Kidney (tissue), 13 donors: ENCODE measurements at regions not wholly inside any gene's neighbourhood (a gene's known extent, or its start where the extent isn't known, plus 50 kb on each side); places are given as distances from the start of the nearest gene placed in this dataset.
A peak's percentile ranks its signal among the peaks of the same experiment; 100 is the strongest.

Experiments used
- DNase-seq, 5 donors: peaks; one replicate each; pipeline ENCODE4 v3.0.0-alpha.2; 2013 to 2020
- FAIRE-seq: peaks from 2 replicates; lab custom pipeline; 2012; peaks lifted over from hg19 to GRCh38; lab: Jason Lieb, UNC
- H3K27ac ChIP-seq, 2 donors: one replicate each; pipeline ENCODE4 v1.7.0; 2013; ENCODE audit warnings: low read depth in 2 of 2, low read length in 2 of 2, inconsistent platforms in 1 of 2
- H3K27me3 ChIP-seq: one replicate; pipeline ENCODE4 v1.7.1; 2013; ENCODE audit warnings: low read length, inconsistent platforms; ENCODE audit not compliant: control insufficient read depth, insufficient read depth
- H3K36me3 ChIP-seq, 3 donors: one replicate each; pipeline versions ENCODE4 v1.7.0 to v1.7.1; 2013; ENCODE audit warnings: low read length in 3 of 3, control low read depth in 1 of 3, inconsistent platforms in 1 of 3; ENCODE audit not compliant: insufficient read depth in 3 of 3, control insufficient read depth in 2 of 3
- H3K4me1 ChIP-seq, 3 donors: one replicate each; pipeline versions ENCODE4 v1.7.0 to v1.7.1; 2013; ENCODE audit warnings: low read length in 3 of 3, inconsistent platforms in 1 of 3, low read depth in 1 of 3; ENCODE audit not compliant: control insufficient read depth in 2 of 3, insufficient read depth in 2 of 3
- H3K4me3 ChIP-seq, 3 donors: one replicate each; pipeline versions ENCODE4 v1.7.0 to v1.8.1; 2013; ENCODE audit warnings: low read length in 3 of 3, control low read depth in 1 of 3, inconsistent platforms in 1 of 3
- H3K9ac ChIP-seq, 3 donors: one replicate each; pipeline versions ENCODE4 v1.7.0 to v1.7.1; 2013; ENCODE audit warnings: low read length in 3 of 3, control low read depth in 1 of 3, inconsistent platforms in 1 of 3
- H3K9me3 ChIP-seq, 3 donors: one replicate each; pipeline versions ENCODE4 v1.7.0 to v1.7.1; 2013; ENCODE audit warnings: low read length in 3 of 3, control low read depth in 1 of 3, inconsistent platforms in 1 of 3; ENCODE audit not compliant: control insufficient read depth in 2 of 3, insufficient read depth in 1 of 3
- intact Hi-C: fragments of 100-400 bp; cut with DNase I; formaldehyde crosslinking; loops from one replicate; pipeline ENCODE4 v1.11.1; 2022
- TF ChIP-seq, protein P1 (sequence below): IDR thresholded peaks from 3 replicates; pipeline ENCODE4 v1.5.1; 2012; ENCODE audit warnings: mild to moderate bottlenecking, moderate library complexity, borderline replicate concordance; ENCODE audit not compliant: insufficient read depth; ENCODE audit errors: extremely low read depth
- donor health status: control.
- donor health status: control.
- donor health status: control.
- donor health status: control.
- donor health status: control.
- donor health status: DM: yes; HTN: yes; CAD: no.
- donor health status: Normal renal cell carcinoma (clear cell type).

DNA sequence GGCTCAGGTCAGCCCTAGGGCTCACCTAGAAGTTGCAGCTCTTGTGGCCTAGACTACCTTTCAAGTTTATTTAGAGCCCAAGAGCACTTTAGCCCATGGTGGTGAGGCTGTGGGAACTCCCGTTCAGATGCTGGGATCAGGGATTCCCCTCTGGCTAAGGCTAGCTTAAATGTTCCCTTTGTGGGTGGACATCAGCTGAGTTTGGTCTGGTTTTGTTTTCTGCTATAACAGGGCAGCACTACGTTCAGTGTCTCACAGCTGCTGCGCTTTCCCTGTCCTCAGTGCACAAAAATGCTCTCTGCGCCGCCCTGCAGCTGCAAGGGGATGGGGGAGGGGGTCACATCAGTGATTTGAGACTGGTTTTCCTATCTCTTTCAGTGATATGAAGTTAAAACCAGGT lies 170.5 kb upstream of the KCNJ3 start:
- no peaks in the 10 kb centered on the region for H3K27me3 ChIP-seq
- TF ChIP-seq, protein P1, sequence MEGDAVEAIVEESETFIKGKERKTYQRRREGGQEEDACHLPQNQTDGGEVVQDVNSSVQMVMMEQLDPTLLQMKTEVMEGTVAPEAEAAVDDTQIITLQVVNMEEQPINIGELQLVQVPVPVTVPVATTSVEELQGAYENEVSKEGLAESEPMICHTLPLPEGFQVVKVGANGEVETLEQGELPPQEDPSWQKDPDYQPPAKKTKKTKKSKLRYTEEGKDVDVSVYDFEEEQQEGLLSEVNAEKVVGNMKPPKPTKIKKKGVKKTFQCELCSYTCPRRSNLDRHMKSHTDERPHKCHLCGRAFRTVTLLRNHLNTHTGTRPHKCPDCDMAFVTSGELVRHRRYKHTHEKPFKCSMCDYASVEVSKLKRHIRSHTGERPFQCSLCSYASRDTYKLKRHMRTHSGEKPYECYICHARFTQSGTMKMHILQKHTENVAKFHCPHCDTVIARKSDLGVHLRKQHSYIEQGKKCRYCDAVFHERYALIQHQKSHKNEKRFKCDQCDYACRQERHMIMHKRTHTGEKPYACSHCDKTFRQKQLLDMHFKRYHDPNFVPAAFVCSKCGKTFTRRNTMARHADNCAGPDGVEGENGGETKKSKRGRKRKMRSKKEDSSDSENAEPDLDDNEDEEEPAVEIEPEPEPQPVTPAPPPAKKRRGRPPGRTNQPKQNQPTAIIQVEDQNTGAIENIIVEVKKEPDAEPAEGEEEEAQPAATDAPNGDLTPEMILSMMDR: no peak
- H3K27ac ChIP-seq: no peak overlapping the region
- no peaks in the 10 kb centered on the region for H3K36me3 ChIP-seq
- no peak for DNase-seq
- FAIRE-seq: no peak
- no peaks in the 10 kb centered on the region for H3K9me3 ChIP-seq
- no peak overlapping the region for H3K9ac ChIP-seq
- no peak overlapping the region for H3K4me3 ChIP-seq
- H3K4me1 ChIP-seq: no peaks in the 10 kb centered on the region
- intact Hi-C loops: no loop called here

DNA sequence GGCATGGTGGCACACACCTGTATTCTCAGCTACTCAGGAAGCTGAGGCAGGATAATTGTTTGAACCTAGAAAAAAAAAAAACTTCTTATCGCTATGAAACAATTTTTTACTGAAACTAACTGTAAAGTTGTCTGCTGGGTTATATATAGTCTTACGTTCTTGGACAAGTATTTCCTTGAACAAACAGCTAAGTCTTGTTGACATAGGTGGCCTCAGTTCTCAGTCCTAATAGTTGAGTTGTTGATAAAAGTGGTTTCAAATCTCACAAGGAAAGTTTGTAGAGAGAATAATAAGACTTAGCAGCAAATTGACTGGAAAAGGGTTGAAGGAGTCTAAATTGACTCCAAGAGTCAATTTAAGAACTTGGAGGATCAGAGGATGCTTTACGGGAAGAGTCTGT lies 166.5 kb upstream of the KCNJ3 start:
- H3K27me3 ChIP-seq: no peaks in the 10 kb centered on the region
- H3K27ac ChIP-seq: no peak overlapping the region
- no peak overlapping the region for H3K9ac ChIP-seq
- TF ChIP-seq, protein P1: no peak
- H3K4me1 ChIP-seq: no peaks in the 10 kb centered on the region
- intact Hi-C loops: no loop called here
- H3K9me3 ChIP-seq: no peaks in the 10 kb centered on the region
- FAIRE-seq: no peak
- H3K36me3 ChIP-seq: no peaks in the 10 kb centered on the region
- no peak overlapping the region for H3K4me3 ChIP-seq
- peak in 1 of 5 donors; percentile 29 for DNase-seq

- TF ChIP-seq, protein P1: no peak
- FAIRE-seq (no peak), DNase-seq (peak in 1 of 5 donors; percentile 23)
- Histone ChIP-seq H3K9me3 (no peaks in the 10 kb centered on the region), H3K27me3 (no peaks in the 10 kb centered on the region), H3K9ac (no peak overlapping the region), H3K36me3 (no peaks in the 10 kb centered on the region), H3K4me3 (no peak overlapping the region), H3K27ac (no peak overlapping the region), H3K4me1 (no peaks in the 10 kb centered on the region)
- intact Hi-C loops: no loop called here
Observed at GRCh38 chr2:154532763-154533162, 165.7 kb upstream of the KCNJ3 start.

DNA sequence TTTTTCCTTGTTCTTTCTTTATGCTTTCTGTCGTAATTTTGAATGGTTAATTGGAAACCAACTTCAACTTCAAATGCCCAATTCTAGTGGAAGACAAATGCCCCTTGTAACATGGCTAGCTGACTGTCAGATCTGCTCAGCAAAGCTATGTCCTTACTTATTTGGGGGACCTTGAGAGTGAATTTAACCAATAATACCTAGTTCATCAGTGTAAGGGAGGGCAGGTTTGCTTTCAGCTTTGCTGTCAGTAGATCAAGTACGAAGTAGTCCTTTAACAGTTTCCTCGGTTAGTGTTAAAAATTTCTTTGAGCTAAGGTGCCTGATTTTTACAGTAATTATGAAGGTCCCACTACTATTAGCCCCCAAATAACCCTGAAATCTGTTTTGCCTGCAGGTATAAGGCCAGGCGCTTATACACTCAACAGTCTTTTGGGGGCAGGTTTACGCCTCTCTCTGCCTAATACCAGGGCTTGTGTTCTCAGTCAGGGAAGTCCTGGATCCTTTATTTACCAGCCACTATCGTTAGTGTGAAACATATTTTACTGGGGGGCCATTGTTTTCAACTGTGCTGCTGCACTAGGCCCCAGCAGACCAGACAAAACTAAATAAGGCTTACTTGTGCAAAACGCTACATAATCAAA lies 165.1 kb upstream of the KCNJ3 start:
- no peaks in the 10 kb centered on the region for H3K36me3 ChIP-seq
- H3K27me3 ChIP-seq: no peaks in the 10 kb centered on the region
- no peaks in the 10 kb centered on the region for H3K9me3 ChIP-seq
- DNase-seq (no peak), FAIRE-seq (no peak)
- H3K27ac ChIP-seq: no peak overlapping the region
- no peaks in the 10 kb centered on the region for H3K4me1 ChIP-seq
- intact Hi-C loops: no loop called here
- no peak overlapping the region for H3K9ac ChIP-seq
- TF ChIP-seq, protein P1: no peak
- H3K4me3 ChIP-seq: no peak overlapping the region
